A549 (cell line): ENCODE measurements at regions not wholly inside any gene's neighbourhood (a gene's known extent, or its start where the extent isn't known, plus 50 kb on each side); places are given as distances from the start of the nearest gene placed in this dataset.
A peak's percentile ranks its signal among the peaks of the same experiment; 100 is the strongest.

ENCODE experiments used
- ATAC-seq, 2 experiments: fragments of 200-7000 bp in 1 of 2; fragments of >200 bp in 1 of 2; cut with Nextera tagmentation in 1 of 2; cut with Tn5 transposase in 1 of 2; 3 replicates each; pipeline versions ENCODE4 v1.8.0 to v1.9.1; 2018 to 2020; ENCODE audit warnings: mild to moderate bottlenecking in 1 of 2, moderate library complexity in 1 of 2
- CTCF ChIA-PET: fragments of 300-600 bp; sonication (Branson Sonifier 250); formaldehyde crosslinking; extraction: SDS; loops from one replicate; lab custom pipeline; 2021; ENCODE audit warnings: antibody characterized with exemption, inconsistent platforms; lab: Yijun Ruan, JAX
- POLR2A ChIA-PET: fragments of 350-600 bp; formaldehyde crosslinking; extraction: SDS; loops from one replicate; lab custom pipeline; 2021; ENCODE audit warnings: antibody characterized with exemption, inconsistent platforms; lab: Yijun Ruan, JAX
- DNase-seq, 2 experiments: peaks; one replicate each; pipeline versions ENCODE4 v3.0.0 to v3.0.0-alpha.2; 2011 to 2016; ENCODE audit warnings: low read depth in 1 of 2, low spot score in 1 of 2
- FAIRE-seq: peaks from 2 replicates; lab custom pipeline; 2011; peaks lifted over from hg19 to GRCh38; lab: Jason Lieb, UNC
- H3K27ac ChIP-seq, 2 experiments: fragments of >200 bp; sonication (Bioruptor Twin); formaldehyde crosslinking; 3 replicates each; pipeline ENCODE4 v1.5.1; 2016 to 2017
- H3K4me1 ChIP-seq: fragments of >200 bp; sonication (Bioruptor Twin); formaldehyde crosslinking; 3 replicates; pipeline ENCODE4 v1.6.1; 2016
- H3K4me2 ChIP-seq: fragments of >200 bp; sonication (Bioruptor Twin); formaldehyde crosslinking; 3 replicates; pipeline ENCODE4 v1.6.1; 2016
- H3K4me3 ChIP-seq: fragments of >200 bp; sonication (Bioruptor Twin); formaldehyde crosslinking; 3 replicates; pipeline ENCODE4 v1.5.1; 2016
- H3K9me3 ChIP-seq: fragments of >200 bp; sonication (Bioruptor Twin); formaldehyde crosslinking; 3 replicates; pipeline ENCODE4 v1.6.1; 2016
- CBX2 ChIP-seq: fragments of 200-600 bp; sonication (generic); IDR thresholded peaks from 2 replicates; pipeline ENCODE4 v1.6.1; 2016; ENCODE audit warnings: low read depth, mild to moderate bottlenecking, borderline replicate concordance
- CBX8 ChIP-seq: fragments of 200-600 bp; sonication (generic); IDR thresholded peaks from 2 replicates; pipeline ENCODE4 v1.6.1; 2016
- EP300 ChIP-seq, 2 experiments: fragments of >200 bp; sonication (Bioruptor Twin); formaldehyde crosslinking; IDR thresholded peaks; 2 replicates in 1 of 2; 3 replicates in 1 of 2; pipeline ENCODE4 v1.6.1; 2016 to 2017
- ESRRA ChIP-seq: fragments of 150-350 bp; IDR thresholded peaks from 2 replicates; pipeline ENCODE4 v1.6.1; 2014; ENCODE audit warnings: mild to moderate bottlenecking, low read length, borderline replicate concordance
- FOSB ChIP-seq: fragments of 250-450 bp; sonication (Bioruptor Pico); IDR thresholded peaks from 2 replicates; pipeline ENCODE4 v1.5.0; 2020; ENCODE audit warnings: mild to moderate bottlenecking, moderate library complexity
- FOSL2 ChIP-seq, 2 experiments: fragments of 450-650 bp in 1 of 2; fragments of >200 bp in 1 of 2; sonication (Bioruptor Twin) in 1 of 2; formaldehyde crosslinking; IDR thresholded peaks; 2 replicates each; pipeline versions ENCODE4 v1.5.0 to v1.6.1; 2016 to 2020; ENCODE audit warnings: mild to moderate bottlenecking in 1 of 2, moderate library complexity in 1 of 2
- GATA3 ChIP-seq: IDR thresholded peaks from 2 replicates; pipeline ENCODE4 v1.6.1; 2012; ENCODE audit warnings: borderline replicate concordance
- HDAC2 ChIP-seq: fragments of 200-600 bp; sonication (generic); IDR thresholded peaks from 2 replicates; pipeline ENCODE4 v1.6.1; 2016
- HOXA7 ChIP-seq: fragments of 250-450 bp; sonication (Bioruptor Pico); IDR thresholded peaks from 2 replicates; pipeline ENCODE4 v1.5.0; 2020; ENCODE audit warnings: mild to moderate bottlenecking, moderate library complexity
- HOXB5 ChIP-seq: fragments of 250-450 bp; sonication (Bioruptor Pico); IDR thresholded peaks from 2 replicates; pipeline ENCODE4 v1.5.0; 2020; ENCODE audit warnings: mild to moderate bottlenecking, moderate library complexity
- KDM5A ChIP-seq: fragments of 200-600 bp; sonication (generic); IDR thresholded peaks from 2 replicates; pipeline ENCODE4 v1.6.1; 2016; ENCODE audit warnings: antibody characterized with exemption, mild to moderate bottlenecking
- MAZ ChIP-seq: fragments of 150-350 bp; IDR thresholded peaks from 2 replicates; pipeline ENCODE4 v1.6.1; 2014; ENCODE audit warnings: antibody characterized with exemption, low read depth, low read length, borderline replicate concordance
- NR3C1 ChIP-seq: fragments of >200 bp; sonication (Bioruptor Twin); formaldehyde crosslinking; IDR thresholded peaks from 3 replicates; pipeline ENCODE4 v1.6.1; 2017
- PHF8 ChIP-seq: fragments of 200-600 bp; sonication (generic); IDR thresholded peaks from 2 replicates; pipeline ENCODE4 v1.6.1; 2016; ENCODE audit warnings: low read depth, mild to moderate bottlenecking, antibody characterized with exemption, moderate library complexity, borderline replicate concordance
- POLR2AphosphoS2 ChIP-seq: conservative IDR thresholded peaks from 2 replicates; pipeline ENCODE4 v1.6.1; 2012; ENCODE audit warnings: low read length, improper control_type of control experiment, inconsistent platforms
- RAD21 ChIP-seq, 2 experiments: fragments of >200 bp in 1 of 2; sonication (Bioruptor Twin) in 1 of 2; formaldehyde crosslinking in 1 of 2; IDR thresholded peaks in 1 of 2; conservative IDR thresholded peaks in 1 of 2; 2 replicates in 1 of 2; 3 replicates in 1 of 2; pipeline ENCODE4 v1.6.1; 2012 to 2018; ENCODE audit warnings: inconsistent platforms in 1 of 2
- RCOR1 ChIP-seq: fragments of 150-350 bp; IDR thresholded peaks from 2 replicates; pipeline ENCODE4 v1.6.1; 2014; ENCODE audit warnings: antibody characterized with exemption, low read length, low read depth
- RNF2 ChIP-seq: fragments of 200-600 bp; sonication (generic); IDR thresholded peaks from 2 replicates; pipeline ENCODE4 v1.6.1; 2016; ENCODE audit warnings: low read depth, mild to moderate bottlenecking, antibody characterized with exemption, moderate library complexity, borderline replicate concordance
- TFCP2L1 ChIP-seq: fragments of 250-450 bp; sonication (Bioruptor Pico); IDR thresholded peaks from 2 replicates; pipeline ENCODE4 v1.5.0; 2021; ENCODE audit warnings: mild to moderate bottlenecking
- ZSCAN20 ChIP-seq: fragments of 250-450 bp; sonication (Bioruptor Pico); IDR thresholded peaks from 2 replicates; pipeline ENCODE4 v1.8.0; 2022; ENCODE audit warnings: mild to moderate bottlenecking, moderate library complexity
- WGBS: methylation state at CpG from one replicate; pipeline ENCODE4 v1.1.6; 2017; ENCODE audit errors: missing lambda C conversion rate; 5-methylcytosine and 5-hydroxymethylcytosine counted together
- TF ChIP-seq, protein P1 (sequence below): IDR thresholded peaks from 2 replicates; pipeline ENCODE4 v1.6.1; 2012
- TF ChIP-seq, protein P2 (sequence below): fragments of 250-450 bp; sonication (Bioruptor Pico); IDR thresholded peaks from 2 replicates; pipeline ENCODE4 v1.5.0; 2020; ENCODE audit warnings: low read depth, mild to moderate bottlenecking, moderate library complexity
- TF ChIP-seq, protein P3 (sequence below): IDR thresholded peaks from 2 replicates; pipeline ENCODE4 v1.6.1; 2012; ENCODE audit warnings: low read depth, borderline replicate concordance
- TF ChIP-seq, protein P4 (sequence below): fragments of 450-650 bp; IDR thresholded peaks from 2 replicates; pipeline ENCODE4 v1.6.1; 2014; ENCODE audit warnings: antibody characterized with exemption
- TF ChIP-seq, protein P5 (sequence below): fragments of 200-600 bp; sonication (generic); IDR thresholded peaks from 2 replicates; pipeline ENCODE4 v1.6.1; 2016; ENCODE audit warnings: antibody characterized with exemption, mild to moderate bottlenecking, moderate library complexity

DNA sequence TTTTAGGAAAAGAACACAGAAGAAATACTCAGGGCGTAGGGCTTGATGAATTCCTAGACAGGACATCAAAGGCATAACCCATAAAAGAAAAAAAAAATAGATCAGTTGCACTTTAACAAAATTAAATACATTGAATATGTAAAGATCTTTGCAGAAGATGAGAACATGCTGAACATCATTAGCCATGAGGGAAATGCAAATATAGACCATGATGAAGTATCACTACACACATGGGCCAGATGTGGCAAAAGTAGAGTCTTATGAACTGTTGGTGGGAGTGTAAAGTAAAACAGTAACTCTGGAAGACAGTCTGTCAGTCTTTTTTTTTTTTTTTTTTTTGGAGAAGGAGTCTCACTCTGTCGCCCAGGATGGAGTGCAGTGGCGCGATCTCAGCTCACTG is 246.7 kb upstream of the HSFY2 start:
- Histone ChIP-seq H3K4me1 (no peaks in the 10 kb centered on the region), H3K4me3 (no peak overlapping the region), H3K27ac (no peak overlapping the region), H3K4me2 (no peak overlapping the region), H3K9me3 (no peaks in the 10 kb centered on the region)
- TF ChIP-seq NR3C1 (no peak), PHF8 (no peak), CBX8 (no peak), HDAC2 (no peak), EP300 (IDR thresholded peaks at IDR 0.05) (no peak), KDM5A (no peak), FOSB (no peak), HOXA7 (CRISPR knock-in tag) (no peak), RCOR1 (no peak), RNF2 (no peak)
- TF ChIP-seq, protein P1, sequence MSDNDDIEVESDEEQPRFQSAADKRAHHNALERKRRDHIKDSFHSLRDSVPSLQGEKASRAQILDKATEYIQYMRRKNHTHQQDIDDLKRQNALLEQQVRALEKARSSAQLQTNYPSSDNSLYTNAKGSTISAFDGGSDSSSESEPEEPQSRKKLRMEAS = no peak
- TF ChIP-seq, protein P2, sequence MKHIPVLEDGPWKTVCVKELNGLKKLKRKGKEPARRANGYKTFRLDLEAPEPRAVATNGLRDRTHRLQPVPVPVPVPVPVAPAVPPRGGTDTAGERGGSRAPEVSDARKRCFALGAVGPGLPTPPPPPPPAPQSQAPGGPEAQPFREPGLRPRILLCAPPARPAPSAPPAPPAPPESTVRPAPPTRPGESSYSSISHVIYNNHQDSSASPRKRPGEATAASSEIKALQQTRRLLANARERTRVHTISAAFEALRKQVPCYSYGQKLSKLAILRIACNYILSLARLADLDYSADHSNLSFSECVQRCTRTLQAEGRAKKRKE (CRISPR knock-in tag) = no peak
- TF ChIP-seq, protein P3, sequence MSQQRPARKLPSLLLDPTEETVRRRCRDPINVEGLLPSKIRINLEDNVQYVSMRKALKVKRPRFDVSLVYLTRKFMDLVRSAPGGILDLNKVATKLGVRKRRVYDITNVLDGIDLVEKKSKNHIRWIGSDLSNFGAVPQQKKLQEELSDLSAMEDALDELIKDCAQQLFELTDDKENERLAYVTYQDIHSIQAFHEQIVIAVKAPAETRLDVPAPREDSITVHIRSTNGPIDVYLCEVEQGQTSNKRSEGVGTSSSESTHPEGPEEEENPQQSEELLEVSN = no peak
- POLR2A ChIA-PET = no interaction called here
- CTCF ChIA-PET = no interaction called here
- ATAC-seq = no peak
- FAIRE-seq = no peak
- 62% methylated on average over 1 of the region's 4 CpGs for WGBS
- no peak for DNase-seq

DNA sequence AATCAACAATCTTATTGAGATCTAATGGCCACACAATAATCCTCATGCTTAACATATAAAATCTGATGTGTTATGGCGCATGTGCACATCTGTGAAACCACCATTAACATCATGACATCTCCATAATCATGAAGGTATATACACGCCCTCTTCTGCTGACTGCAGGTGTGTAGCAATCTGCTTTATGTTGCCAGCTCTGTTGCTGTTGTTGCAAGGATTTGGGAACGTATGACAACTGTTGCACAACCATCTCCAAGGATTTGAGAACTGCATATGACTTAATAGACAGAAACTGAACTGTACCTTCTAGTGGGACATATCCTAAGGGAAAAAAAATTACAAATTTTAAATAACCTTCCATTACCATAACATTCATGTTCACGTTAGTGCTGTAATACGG is 243.5 kb upstream of the HSFY2 start:
- WGBS = 67% methylated on average over 5 of the region's 5 CpGs
- FAIRE-seq (no peak), DNase-seq (no peak), ATAC-seq (no peak)
- Histone ChIP-seq H3K4me3 (no peak overlapping the region), H3K4me1 (no peaks in the 10 kb centered on the region), H3K27ac (no peak overlapping the region), H3K9me3 (no peaks in the 10 kb centered on the region), H3K4me2 (no peak overlapping the region)
- ChIA-PET POLR2A (no interaction called here), CTCF (no interaction called here)
- no peak for TF ChIP-seq CBX8
- TF ChIP-seq RNF2 = no peak
- no peak for TF ChIP-seq POLR2AphosphoS2
- TF ChIP-seq, protein P4, sequence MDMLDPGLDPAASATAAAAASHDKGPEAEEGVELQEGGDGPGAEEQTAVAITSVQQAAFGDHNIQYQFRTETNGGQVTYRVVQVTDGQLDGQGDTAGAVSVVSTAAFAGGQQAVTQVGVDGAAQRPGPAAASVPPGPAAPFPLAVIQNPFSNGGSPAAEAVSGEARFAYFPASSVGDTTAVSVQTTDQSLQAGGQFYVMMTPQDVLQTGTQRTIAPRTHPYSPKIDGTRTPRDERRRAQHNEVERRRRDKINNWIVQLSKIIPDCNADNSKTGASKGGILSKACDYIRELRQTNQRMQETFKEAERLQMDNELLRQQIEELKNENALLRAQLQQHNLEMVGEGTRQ = no peak
- no peak for TF ChIP-seq ESRRA
- no peak for TF ChIP-seq TFCP2L1 (CRISPR knock-in tag)
- no peak for TF ChIP-seq ZSCAN20 (CRISPR knock-in tag)
- no peak for TF ChIP-seq MAZ

DNA sequence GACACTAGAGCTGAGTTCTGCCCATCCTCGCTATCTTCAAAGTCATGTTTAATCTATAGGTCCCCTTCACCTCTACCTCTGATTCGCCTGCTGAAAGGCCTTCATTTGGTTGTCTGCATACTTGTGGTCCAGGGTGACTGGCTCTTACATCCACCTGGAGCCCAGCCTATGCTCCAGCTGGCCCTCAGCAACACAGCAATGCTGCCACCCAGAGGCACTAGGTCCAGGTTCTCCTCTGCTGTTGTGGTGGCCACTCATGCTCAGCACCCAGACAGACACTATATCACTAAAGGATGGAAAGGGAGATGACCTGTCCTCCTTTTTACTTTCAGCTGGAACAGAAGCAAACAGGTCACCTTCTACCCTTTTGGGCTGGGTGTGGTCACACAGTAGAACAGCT is 242.3 kb upstream of the HSFY2 start:
- H3K4me1 ChIP-seq = no peaks in the 10 kb centered on the region
- 0 out of 5 replicates have a peak, but pooled peaks of 1 of the 2 experiments have one; percentile 22 for TF ChIP-seq RAD21 (conservative IDR thresholded peaks at IDR 0.05 in 1 of 2, IDR thresholded peaks at IDR 0.05 in 1 of 2)
- no peak for TF ChIP-seq HOXA7 (CRISPR knock-in tag)
- no peak for TF ChIP-seq GATA3
- no peak for TF ChIP-seq FOSL2 (IDR thresholded peaks at IDR 0.05)
- TF ChIP-seq FOSL2 (CRISPR knock-in tag; IDR thresholded peaks at IDR 0.05) = no peak
- no peak for TF ChIP-seq CBX2
- no peak for TF ChIP-seq ESRRA
- TF ChIP-seq HOXB5 (CRISPR knock-in tag) = no peak
- TF ChIP-seq, protein P5, sequence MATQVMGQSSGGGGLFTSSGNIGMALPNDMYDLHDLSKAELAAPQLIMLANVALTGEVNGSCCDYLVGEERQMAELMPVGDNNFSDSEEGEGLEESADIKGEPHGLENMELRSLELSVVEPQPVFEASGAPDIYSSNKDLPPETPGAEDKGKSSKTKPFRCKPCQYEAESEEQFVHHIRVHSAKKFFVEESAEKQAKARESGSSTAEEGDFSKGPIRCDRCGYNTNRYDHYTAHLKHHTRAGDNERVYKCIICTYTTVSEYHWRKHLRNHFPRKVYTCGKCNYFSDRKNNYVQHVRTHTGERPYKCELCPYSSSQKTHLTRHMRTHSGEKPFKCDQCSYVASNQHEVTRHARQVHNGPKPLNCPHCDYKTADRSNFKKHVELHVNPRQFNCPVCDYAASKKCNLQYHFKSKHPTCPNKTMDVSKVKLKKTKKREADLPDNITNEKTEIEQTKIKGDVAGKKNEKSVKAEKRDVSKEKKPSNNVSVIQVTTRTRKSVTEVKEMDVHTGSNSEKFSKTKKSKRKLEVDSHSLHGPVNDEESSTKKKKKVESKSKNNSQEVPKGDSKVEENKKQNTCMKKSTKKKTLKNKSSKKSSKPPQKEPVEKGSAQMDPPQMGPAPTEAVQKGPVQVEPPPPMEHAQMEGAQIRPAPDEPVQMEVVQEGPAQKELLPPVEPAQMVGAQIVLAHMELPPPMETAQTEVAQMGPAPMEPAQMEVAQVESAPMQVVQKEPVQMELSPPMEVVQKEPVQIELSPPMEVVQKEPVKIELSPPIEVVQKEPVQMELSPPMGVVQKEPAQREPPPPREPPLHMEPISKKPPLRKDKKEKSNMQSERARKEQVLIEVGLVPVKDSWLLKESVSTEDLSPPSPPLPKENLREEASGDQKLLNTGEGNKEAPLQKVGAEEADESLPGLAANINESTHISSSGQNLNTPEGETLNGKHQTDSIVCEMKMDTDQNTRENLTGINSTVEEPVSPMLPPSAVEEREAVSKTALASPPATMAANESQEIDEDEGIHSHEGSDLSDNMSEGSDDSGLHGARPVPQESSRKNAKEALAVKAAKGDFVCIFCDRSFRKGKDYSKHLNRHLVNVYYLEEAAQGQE = no peak
- TF ChIP-seq, all 56 proteins: peak for 1
- ATAC-seq (peak in 1 of 2 experiments; percentile 63; a peak in 2 of 6 replicates), FAIRE-seq (no peak), DNase-seq (peak in 1 of 2 experiments; percentile 20)
- POLR2A ChIA-PET = no interaction called here
- Histone ChIP-seq H3K4me2 (no peak overlapping the region), H3K9me3 (no peaks in the 10 kb centered on the region), H3K27ac (no peak overlapping the region), H3K4me3 (no peak overlapping the region)
- CTCF ChIA-PET = no interaction called here
- 57% methylated on average over 2 of the region's 2 CpGs for WGBS
